OCI-LY1 (cell line): ENCODE measurements at regions not wholly inside any gene's neighbourhood (a gene's known extent, or its start where the extent isn't known, plus 50 kb on each side); places are given as distances from the start of the nearest gene placed in this dataset.

Source experiments
- H2AFZ ChIP-seq: fragments of 200-600 bp; sonication (generic), shearing (Covaris generic); 2 replicates; pipeline ENCODE4 v1.6.0; 2014; ENCODE audit warnings: antibody characterized with exemption, mild to moderate bottlenecking, low read length
- H3F3A ChIP-seq: fragments of 200-600 bp; sonication (generic), shearing (Covaris generic); 2 replicates; pipeline ENCODE4 v1.6.0; 2014; ENCODE audit warnings: mild to moderate bottlenecking, antibody characterized with exemption, low read length, moderate library complexity; ENCODE audit not compliant: insufficient read depth
- H3K27ac ChIP-seq: fragments of 200-600 bp; sonication (generic); 2 replicates; pipeline ENCODE4 v1.5.1; 2014; ENCODE audit warnings: low read length, mixed run types, mild to moderate bottlenecking, low read depth; ENCODE audit not compliant: poor library complexity, severe bottlenecking
- H3K27me3 ChIP-seq: fragments of 200-600 bp; sonication (generic); 2 replicates; pipeline ENCODE4 v1.6.0; 2014; ENCODE audit warnings: antibody characterized with exemption, mild to moderate bottlenecking, low read length, moderate library complexity; ENCODE audit not compliant: insufficient read depth
- H3K36me3 ChIP-seq: fragments of 200-600 bp; sonication (generic); 2 replicates; pipeline ENCODE4 v1.6.1; 2014; ENCODE audit warnings: mild to moderate bottlenecking, antibody characterized with exemption, low read length, moderate library complexity, mixed read lengths; ENCODE audit not compliant: insufficient read depth
- H3K4me1 ChIP-seq: fragments of 200-600 bp; sonication (generic); 2 replicates; pipeline ENCODE4 v1.5.1; 2014; ENCODE audit warnings: mild to moderate bottlenecking, low read length, moderate library complexity; ENCODE audit not compliant: insufficient read depth, severe bottlenecking
- H3K4me2 ChIP-seq: fragments of 200-600 bp; sonication (generic), shearing (Covaris generic); 2 replicates; pipeline ENCODE4 v1.6.1; 2014; ENCODE audit warnings: low read length
- H3K4me3 ChIP-seq: fragments of 200-600 bp; sonication (generic); 2 replicates; pipeline ENCODE4 v1.5.1; 2014; ENCODE audit warnings: low read length, low read depth, mild to moderate bottlenecking, mixed read lengths; ENCODE audit not compliant: poor library complexity, severe bottlenecking
- H3K79me2 ChIP-seq: fragments of 200-600 bp; shearing (Covaris generic); 2 replicates; pipeline ENCODE4 v1.6.1; 2016; ENCODE audit warnings: mixed run types, low read length, mixed read lengths; ENCODE audit not compliant: insufficient read depth
- H3K9ac ChIP-seq: fragments of 200-600 bp; sonication (generic), shearing (Covaris generic); 2 replicates; pipeline ENCODE4 v1.6.1; 2014; ENCODE audit warnings: mild to moderate bottlenecking, low read length, mixed read lengths
- H3K9me2 ChIP-seq: fragments of 200-600 bp; sonication (generic), shearing (Covaris generic); 2 replicates; pipeline ENCODE4 v1.6.1; 2014; ENCODE audit warnings: low read depth, mild to moderate bottlenecking, low read length, mixed read lengths
- H3K9me3 ChIP-seq: fragments of 200-600 bp; shearing (Covaris generic); 2 replicates; pipeline ENCODE4 v1.6.1; 2014; ENCODE audit warnings: low read length, mixed read lengths
- H4K20me1 ChIP-seq: fragments of 200-600 bp; sonication (generic), shearing (Covaris generic); 2 replicates; pipeline ENCODE4 v1.6.0; 2016; ENCODE audit warnings: mild to moderate bottlenecking, low read length; ENCODE audit not compliant: insufficient read depth
- EZH2 ChIP-seq: fragments of 200-600 bp; sonication (generic), shearing (Covaris generic); IDR thresholded peaks from 2 replicates; pipeline ENCODE4 v1.8.0; 2017; ENCODE audit warnings: borderline replicate concordance, mixed run types, mild to moderate bottlenecking, antibody characterized with exemption, low read length, moderate library complexity, mixed read lengths
- TF ChIP-seq, protein P1 (sequence below): fragments of 200-600 bp; sonication (generic), shearing (Covaris generic); IDR thresholded peaks from 2 replicates; pipeline ENCODE4 v1.5.1; 2017; ENCODE audit warnings: mild to moderate bottlenecking, antibody characterized with exemption, low read length, moderate library complexity, mixed read lengths

DNA sequence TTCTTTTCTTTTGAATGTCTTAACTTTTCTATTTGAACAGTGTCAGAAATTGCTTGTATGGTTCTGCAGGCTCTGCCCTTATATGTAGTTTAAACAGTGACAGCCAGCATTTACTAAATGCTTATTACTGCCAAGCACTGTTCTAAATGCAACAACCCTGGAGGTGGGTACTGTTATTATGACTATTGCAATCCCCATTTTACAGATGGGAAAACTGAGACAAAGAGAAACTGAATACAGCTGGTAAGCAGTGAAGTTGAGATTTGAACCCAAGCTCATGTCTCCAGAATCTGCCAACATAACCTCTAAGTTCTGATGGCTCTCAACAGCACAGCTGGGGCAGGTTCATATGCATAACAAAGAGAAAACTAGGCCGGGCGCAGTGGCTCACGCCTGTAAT, 105.7 kb upstream of the GATA6 start:
- Histone ChIP-seq H3K4me2 (no peak overlapping the region), H3K9ac (no peak overlapping the region), H2AFZ (no peak overlapping the region), H3K4me1 (no peaks in the 10 kb centered on the region), H3K4me3 (no peak overlapping the region), H3K27me3 (no peaks in the 10 kb centered on the region), H3K36me3 (no peaks in the 10 kb centered on the region), H3K79me2 (no peaks in the 10 kb centered on the region), H3K9me2 (no peaks in the 10 kb centered on the region), H4K20me1 (no peaks in the 10 kb centered on the region), H3K9me3 (no peaks in the 10 kb centered on the region), H3F3A (no peaks in the 10 kb centered on the region), H3K27ac (no peak overlapping the region)
- TF ChIP-seq, protein P1, sequence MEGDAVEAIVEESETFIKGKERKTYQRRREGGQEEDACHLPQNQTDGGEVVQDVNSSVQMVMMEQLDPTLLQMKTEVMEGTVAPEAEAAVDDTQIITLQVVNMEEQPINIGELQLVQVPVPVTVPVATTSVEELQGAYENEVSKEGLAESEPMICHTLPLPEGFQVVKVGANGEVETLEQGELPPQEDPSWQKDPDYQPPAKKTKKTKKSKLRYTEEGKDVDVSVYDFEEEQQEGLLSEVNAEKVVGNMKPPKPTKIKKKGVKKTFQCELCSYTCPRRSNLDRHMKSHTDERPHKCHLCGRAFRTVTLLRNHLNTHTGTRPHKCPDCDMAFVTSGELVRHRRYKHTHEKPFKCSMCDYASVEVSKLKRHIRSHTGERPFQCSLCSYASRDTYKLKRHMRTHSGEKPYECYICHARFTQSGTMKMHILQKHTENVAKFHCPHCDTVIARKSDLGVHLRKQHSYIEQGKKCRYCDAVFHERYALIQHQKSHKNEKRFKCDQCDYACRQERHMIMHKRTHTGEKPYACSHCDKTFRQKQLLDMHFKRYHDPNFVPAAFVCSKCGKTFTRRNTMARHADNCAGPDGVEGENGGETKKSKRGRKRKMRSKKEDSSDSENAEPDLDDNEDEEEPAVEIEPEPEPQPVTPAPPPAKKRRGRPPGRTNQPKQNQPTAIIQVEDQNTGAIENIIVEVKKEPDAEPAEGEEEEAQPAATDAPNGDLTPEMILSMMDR: no peak
- TF ChIP-seq EZH2: no peak

DNA sequence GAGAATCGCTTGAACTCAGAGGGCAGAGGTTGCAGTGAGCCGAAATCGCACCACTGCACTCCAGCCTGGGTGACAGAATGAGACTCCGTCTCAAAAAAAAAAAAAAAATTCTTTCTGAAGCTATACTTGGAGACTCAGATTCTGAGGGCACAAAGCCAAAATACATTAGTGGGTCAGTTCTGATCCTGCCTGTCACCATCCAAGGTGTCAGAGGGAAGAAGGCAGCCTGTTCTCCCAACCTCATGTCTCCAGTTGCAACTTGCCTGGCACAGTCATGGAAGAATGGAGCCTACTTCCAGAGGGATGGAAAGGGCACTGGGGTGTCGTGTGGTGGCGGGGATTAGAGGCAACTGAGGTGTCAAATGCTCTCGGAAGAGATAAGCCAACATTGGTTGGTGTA, 104.8 kb upstream of the GATA6 start:
- TF ChIP-seq, protein P1: no peak
- no peak for TF ChIP-seq EZH2
- no peaks in the 10 kb centered on the region for H3K9me3 ChIP-seq
- H3K27ac ChIP-seq: no peak overlapping the region
- no peaks in the 10 kb centered on the region for H3K4me1 ChIP-seq
- H3K27me3 ChIP-seq: no peaks in the 10 kb centered on the region
- no peaks in the 10 kb centered on the region for H3K36me3 ChIP-seq
- no peak overlapping the region for H3K9ac ChIP-seq
- no peaks in the 10 kb centered on the region for H3K9me2 ChIP-seq
- H3F3A ChIP-seq: no peaks in the 10 kb centered on the region
- no peaks in the 10 kb centered on the region for H3K79me2 ChIP-seq
- H3K4me2 ChIP-seq: no peak overlapping the region
- H2AFZ ChIP-seq: no peak overlapping the region
- H4K20me1 ChIP-seq: no peaks in the 10 kb centered on the region
- no peak overlapping the region for H3K4me3 ChIP-seq

DNA sequence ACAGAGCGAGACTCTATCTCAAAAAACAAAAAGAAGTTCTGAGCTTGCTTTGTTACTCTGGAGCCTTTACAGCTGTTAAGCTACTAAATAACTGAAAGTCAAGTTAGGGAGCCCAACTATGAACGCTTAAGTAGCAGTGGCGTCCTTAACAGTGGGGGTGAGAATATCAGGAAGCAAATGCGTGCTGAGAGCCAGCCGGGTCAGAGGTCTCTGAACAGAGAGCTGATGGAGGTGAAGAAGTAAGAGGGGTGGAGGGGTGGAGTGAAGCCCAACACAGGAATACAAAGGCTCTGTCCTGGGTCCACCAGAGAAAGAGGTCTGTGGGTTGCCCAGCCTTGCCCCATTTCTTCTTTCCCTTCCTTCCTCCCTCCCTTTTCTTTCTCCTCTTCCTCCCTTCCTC, 104.1 kb upstream of the GATA6 start:
- H3K79me2 ChIP-seq: no peaks in the 10 kb centered on the region
- no peak overlapping the region for H2AFZ ChIP-seq
- no peaks in the 10 kb centered on the region for H3K9me2 ChIP-seq
- H3K27me3 ChIP-seq: no peaks in the 10 kb centered on the region
- no peak overlapping the region for H3K27ac ChIP-seq
- H3K36me3 ChIP-seq: no peaks in the 10 kb centered on the region
- H4K20me1 ChIP-seq: no peaks in the 10 kb centered on the region
- no peaks in the 10 kb centered on the region for H3F3A ChIP-seq
- no peak overlapping the region for H3K4me2 ChIP-seq
- no peak for TF ChIP-seq EZH2
- H3K4me3 ChIP-seq: no peak overlapping the region
- no peaks in the 10 kb centered on the region for H3K9me3 ChIP-seq
- no peak overlapping the region for H3K9ac ChIP-seq
- H3K4me1 ChIP-seq: no peaks in the 10 kb centered on the region

DNA sequence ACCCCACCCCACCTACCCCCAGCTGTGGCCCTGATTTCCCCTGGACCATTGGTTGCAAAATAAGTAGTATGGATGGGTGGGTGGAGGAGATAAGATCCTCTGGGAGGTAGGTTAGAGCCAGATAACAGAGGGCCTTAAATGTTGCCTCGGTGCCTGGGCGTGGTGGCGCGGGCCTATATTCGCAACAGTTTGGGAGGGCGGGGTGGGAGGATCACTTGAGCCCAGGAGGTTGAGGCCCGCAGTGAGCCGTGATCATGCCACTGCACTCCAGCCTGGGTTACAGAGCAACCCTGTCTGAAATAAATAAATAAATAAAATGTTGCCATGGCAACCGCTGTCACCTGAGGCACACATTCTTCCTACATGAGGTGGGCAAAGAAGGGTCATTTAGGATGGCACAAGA, 103.3 kb upstream of the GATA6 start:
- H3K9ac ChIP-seq: no peak overlapping the region

More for the DNA sequence above, 103.3 kb upstream of the GATA6 start:
- Histone ChIP-seq H3K4me3 (no peak overlapping the region), H4K20me1 (no peaks in the 10 kb centered on the region), H3K4me2 (no peak overlapping the region), H3K9me3 (no peaks in the 10 kb centered on the region), H3F3A (no peaks in the 10 kb centered on the region), H3K36me3 (no peaks in the 10 kb centered on the region), H3K9me2 (no peaks in the 10 kb centered on the region), H3K4me1 (no peaks in the 10 kb centered on the region), H2AFZ (no peak overlapping the region), H3K27me3 (no peaks in the 10 kb centered on the region), H3K27ac (no peak overlapping the region), H3K79me2 (no peaks in the 10 kb centered on the region)
- TF ChIP-seq EZH2: no peak
- TF ChIP-seq, protein P1: no peak
